ENCODE measurements at regions not wholly inside any gene's neighbourhood (a gene's known extent, or its start where the extent isn't known, plus 50 kb on each side); places are given as distances from the start of the nearest gene placed in this dataset.
A peak's percentile ranks its signal among the peaks of the same experiment; 100 is the strongest.

GRCh38 chr4:180550106-180550505 is 1693.1 kb upstream of the TENM3 start:
- Histone ChIP-seq H3K4me1 (no peaks in the 10 kb centered on the region), H3K27ac (no peak overlapping the region), H3K4me3 (no peak overlapping the region), H3K27me3 (no peaks in the 10 kb centered on the region), H3K36me3 (ENCODE audit: low read depth, missing control alignments) (no peaks in the 10 kb centered on the region), H3K9me3 (no peaks in the 10 kb centered on the region)
- no peak for DNase-seq
- intact Hi-C loops (cut with DNase I; ENCODE audit: low total_unique reads) = no loop called here
- TF ChIP-seq POLR2A (IDR thresholded peaks at IDR 0.05) = no peak
- TF ChIP-seq, protein P1, sequence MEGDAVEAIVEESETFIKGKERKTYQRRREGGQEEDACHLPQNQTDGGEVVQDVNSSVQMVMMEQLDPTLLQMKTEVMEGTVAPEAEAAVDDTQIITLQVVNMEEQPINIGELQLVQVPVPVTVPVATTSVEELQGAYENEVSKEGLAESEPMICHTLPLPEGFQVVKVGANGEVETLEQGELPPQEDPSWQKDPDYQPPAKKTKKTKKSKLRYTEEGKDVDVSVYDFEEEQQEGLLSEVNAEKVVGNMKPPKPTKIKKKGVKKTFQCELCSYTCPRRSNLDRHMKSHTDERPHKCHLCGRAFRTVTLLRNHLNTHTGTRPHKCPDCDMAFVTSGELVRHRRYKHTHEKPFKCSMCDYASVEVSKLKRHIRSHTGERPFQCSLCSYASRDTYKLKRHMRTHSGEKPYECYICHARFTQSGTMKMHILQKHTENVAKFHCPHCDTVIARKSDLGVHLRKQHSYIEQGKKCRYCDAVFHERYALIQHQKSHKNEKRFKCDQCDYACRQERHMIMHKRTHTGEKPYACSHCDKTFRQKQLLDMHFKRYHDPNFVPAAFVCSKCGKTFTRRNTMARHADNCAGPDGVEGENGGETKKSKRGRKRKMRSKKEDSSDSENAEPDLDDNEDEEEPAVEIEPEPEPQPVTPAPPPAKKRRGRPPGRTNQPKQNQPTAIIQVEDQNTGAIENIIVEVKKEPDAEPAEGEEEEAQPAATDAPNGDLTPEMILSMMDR (IDR thresholded peaks at IDR 0.05) = no peak
- 27 to 79% methylated on average over 6 of the region's 6 CpGs for WGBS, 2 donors

DNA sequence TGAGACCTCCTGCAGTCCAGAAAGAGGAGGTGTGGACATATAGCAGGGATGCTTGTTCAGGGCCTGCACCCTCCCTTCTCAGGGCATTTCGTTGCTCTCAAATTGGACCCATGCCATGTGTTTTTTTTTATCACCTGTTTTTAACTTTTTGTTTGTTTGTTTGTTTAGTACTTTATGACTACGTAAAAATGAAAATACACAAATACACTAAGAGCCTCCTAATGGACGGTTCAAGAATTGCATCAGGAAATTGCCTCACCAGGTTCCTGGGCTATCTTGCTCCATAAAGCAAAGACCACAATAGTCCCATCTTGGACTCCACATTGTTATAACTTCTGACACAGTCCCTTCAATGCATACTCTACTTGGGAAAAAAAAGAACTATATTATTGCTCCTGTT is 1685.9 kb upstream of the TENM3 start:
- Histone ChIP-seq H3K36me3 (ENCODE audit: low read depth, missing control alignments) (no peaks in the 10 kb centered on the region), H3K27ac (no peak overlapping the region), H3K9me3 (no peaks in the 10 kb centered on the region), H3K27me3 (no peaks in the 10 kb centered on the region), H3K4me1 (no peaks in the 10 kb centered on the region), H3K4me3 (no peak overlapping the region)
- DNase-seq = no peak
- 65 to 75% methylated on average over 3 of the region's 3 CpGs for WGBS, 2 donors
- TF ChIP-seq, protein P1 (IDR thresholded peaks at IDR 0.05) = peak in 1 of 3 experiments; percentile 39
- TF ChIP-seq POLR2A (IDR thresholded peaks at IDR 0.05) = no peak
- intact Hi-C loops (cut with DNase I; ENCODE audit: low total_unique reads) = no loop called here

- TF ChIP-seq, protein P1 (IDR thresholded peaks at IDR 0.05) = no peak
- no peak for TF ChIP-seq POLR2A (IDR thresholded peaks at IDR 0.05)
- intact Hi-C loops (cut with DNase I; ENCODE audit: low total_unique reads) = no loop called here
- 83 to 84% methylated on average over 4 of the region's 4 CpGs for WGBS, 2 donors
- Histone ChIP-seq H3K4me1 (no peaks in the 10 kb centered on the region), H3K27me3 (no peaks in the 10 kb centered on the region), H3K4me3 (no peak overlapping the region), H3K36me3 (ENCODE audit: low read depth, missing control alignments) (no peaks in the 10 kb centered on the region), H3K9me3 (no peaks in the 10 kb centered on the region), H3K27ac (no peak overlapping the region)
- DNase-seq = no peak
Measured at GRCh38 chr4:180557950-180558349, 1685.3 kb upstream of the TENM3 start.

DNA sequence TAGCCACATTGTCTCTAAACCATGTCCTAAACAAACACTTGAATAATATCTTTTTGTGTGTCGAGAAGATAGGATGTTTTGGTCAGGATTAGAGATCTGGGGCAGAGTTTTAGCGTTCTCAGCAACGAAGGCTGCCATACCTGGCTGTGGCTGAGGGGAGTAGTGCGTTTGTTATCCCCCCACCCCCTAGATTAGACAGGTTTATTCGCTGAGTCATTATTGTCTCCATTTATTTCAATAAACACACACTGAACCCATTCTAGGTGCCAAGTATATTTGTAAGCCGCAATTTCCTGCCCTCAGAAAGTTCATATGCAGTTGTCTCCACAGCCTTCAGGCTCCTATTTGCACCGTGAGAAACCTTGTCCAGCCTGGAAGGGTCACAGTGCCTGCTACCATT is 1684.8 kb upstream of the TENM3 start:
- H3K27ac ChIP-seq = no peak overlapping the region

GRCh38 chr4:180560896-180561295 is 1682.3 kb upstream of the TENM3 start:
- H3K36me3 ChIP-seq (ENCODE audit: low read depth, missing control alignments) = no peaks in the 10 kb centered on the region
- no peaks in the 10 kb centered on the region for H3K27me3 ChIP-seq
- H3K4me1 ChIP-seq = peaks cover 5% of the 10 kb centered on the region
- TF ChIP-seq, protein P1 (IDR thresholded peaks at IDR 0.05) = no peak
- no peak for TF ChIP-seq POLR2A (IDR thresholded peaks at IDR 0.05)
- no peaks in the 10 kb centered on the region for H3K9me3 ChIP-seq
- H3K27ac ChIP-seq = no peak overlapping the region
- WGBS, 2 donors = 45% methylated on average over 2 of the region's 2 CpGs
- no peak for DNase-seq
- intact Hi-C loops (cut with DNase I; ENCODE audit: low total_unique reads) = no loop called here
- no peak overlapping the region for H3K4me3 ChIP-seq

More for the DNA sequence above, 1684.8 kb upstream of the TENM3 start:
- Histone ChIP-seq H3K9me3 (no peaks in the 10 kb centered on the region), H3K27me3 (no peaks in the 10 kb centered on the region), H3K36me3 (ENCODE audit: low read depth, missing control alignments) (no peaks in the 10 kb centered on the region), H3K4me3 (no peak overlapping the region), H3K4me1 (no peaks in the 10 kb centered on the region)
- 53 to 78% methylated on average over 7 of the region's 7 CpGs for WGBS, 2 donors
- TF ChIP-seq POLR2A (IDR thresholded peaks at IDR 0.05) = no peak
- TF ChIP-seq, protein P1 (IDR thresholded peaks at IDR 0.05) = no peak
- no peak for DNase-seq
- intact Hi-C loops (cut with DNase I; ENCODE audit: low total_unique reads) = no loop called here
